ENCODE measurements at regions not wholly inside any gene's neighbourhood (a gene's known extent, or its start where the extent isn't known, plus 50 kb on each side); places are given as distances from the start of the nearest gene placed in this dataset.
"Not testable (repeated sequence)": the region's sequence is repeated elsewhere in the genome, so short reads cannot be mapped to it uniquely, and the experiment has no call there.

DNA sequence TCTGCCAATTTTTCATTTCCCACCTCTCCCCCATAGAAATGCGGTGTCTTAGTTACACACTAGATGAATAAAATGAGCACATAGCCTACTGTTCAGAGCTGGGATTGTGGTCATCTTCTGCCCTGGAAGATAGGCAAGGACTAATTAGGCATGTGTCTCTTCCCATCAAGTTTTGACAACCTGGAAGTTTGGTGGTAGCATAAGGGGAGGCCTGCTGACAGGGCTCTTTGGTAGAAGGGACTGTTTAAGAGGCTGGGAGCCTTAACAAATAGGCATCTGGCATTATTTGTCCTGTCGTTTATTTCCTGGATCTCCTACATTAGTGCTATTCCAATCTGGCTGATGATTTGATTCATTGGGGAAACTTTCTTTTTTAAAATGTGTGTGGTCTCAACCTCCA is 512.3 kb downstream of the ZNF385D start:
- no peak for DNase-seq (ENCODE audit: low spot score)

DNA sequence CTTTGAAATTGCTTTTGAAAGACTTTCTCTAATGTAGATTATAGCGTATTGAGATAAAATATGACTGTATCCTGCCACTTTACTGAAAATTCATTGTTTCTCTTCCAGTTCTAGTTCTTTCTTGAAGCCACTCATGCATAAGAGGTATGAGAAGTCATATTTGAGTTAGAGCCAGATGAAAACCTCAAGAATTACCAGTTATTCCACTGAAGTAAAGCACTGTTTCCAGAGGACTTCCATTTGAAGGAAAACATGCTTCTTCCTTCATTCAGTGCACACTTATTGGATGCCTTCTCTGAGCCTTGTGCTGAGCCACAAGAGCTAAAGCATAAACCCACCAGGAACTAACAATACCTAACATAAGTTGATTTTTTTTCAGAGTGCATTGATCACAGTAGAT is 513.4 kb downstream of the ZNF385D start:
- DNase-seq (ENCODE audit: low spot score), result no peak

DNA sequence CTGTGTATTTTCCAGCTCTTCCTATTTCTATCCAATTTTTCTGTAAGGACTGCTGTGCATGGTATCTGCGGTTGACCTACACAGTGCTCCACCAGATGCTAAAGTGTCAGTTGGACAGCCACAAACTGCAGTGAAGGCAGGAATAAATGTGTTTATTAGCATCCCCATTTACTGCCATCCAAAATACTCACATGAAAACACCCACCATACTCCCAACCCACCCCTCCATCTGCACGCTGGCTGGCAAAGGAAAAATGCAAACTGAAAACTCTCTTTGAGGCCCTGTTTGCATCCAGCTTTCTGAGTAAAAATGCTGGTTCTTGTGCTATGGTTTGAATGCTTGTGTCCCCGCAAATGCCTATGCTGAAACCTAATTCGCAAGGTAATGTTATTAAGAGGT is 515.5 kb downstream of the ZNF385D start:
- no peak for DNase-seq (ENCODE audit: low spot score)

DNA sequence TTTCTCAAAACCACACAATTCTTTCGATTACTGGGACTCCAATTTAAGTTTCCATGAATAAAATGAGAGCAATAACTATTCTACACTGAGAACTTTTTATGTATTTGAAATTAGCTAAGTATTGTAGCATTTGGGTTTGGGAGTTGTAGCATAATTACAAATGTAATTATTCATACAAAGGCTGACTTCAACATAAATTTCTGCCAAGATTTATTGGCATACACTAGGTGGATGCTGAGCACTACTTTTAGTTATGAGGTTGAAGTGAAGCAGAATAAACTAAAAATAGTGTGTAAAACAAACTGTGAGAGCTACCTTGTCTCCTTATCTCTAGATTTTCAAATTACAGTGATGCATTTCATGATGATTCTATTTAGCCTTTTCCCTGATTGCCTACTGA is 516.1 kb downstream of the ZNF385D start:
- no peak for DNase-seq (ENCODE audit: low spot score)

GRCh38 chr3:21229426-21230135 is 521.4 kb downstream of the ZNF385D start:
- DNase-seq (ENCODE audit: low spot score), result no peak

GRCh38 chr3:21226086-21226485 is 524.9 kb downstream of the ZNF385D start:
- no peak for DNase-seq (ENCODE audit: low spot score)

- DNase-seq (ENCODE audit: low spot score), result no peak
Observed at GRCh38 chr3:21220944-21221343, 530.1 kb downstream of the ZNF385D start.

DNA sequence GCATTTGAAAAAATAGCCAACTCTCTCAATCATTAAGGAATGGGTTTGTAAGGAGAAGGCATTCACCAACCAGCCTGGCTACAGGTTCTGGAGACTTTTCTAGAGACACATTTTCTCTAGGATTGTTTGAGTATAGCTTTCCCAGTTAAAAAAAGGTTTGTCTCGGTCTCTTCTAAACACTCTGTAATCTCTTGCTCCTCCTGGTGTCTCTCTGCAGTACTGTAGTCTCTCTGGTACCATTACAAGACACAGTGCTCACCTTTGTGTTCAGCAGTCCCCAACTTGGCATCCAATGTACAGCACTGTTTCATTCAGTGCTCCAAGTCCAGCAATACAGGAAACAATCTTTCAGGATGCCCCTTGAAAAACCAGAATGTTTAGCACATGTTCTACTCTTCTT is 534.4 kb downstream of the ZNF385D start:
- DNase-seq (ENCODE audit: low spot score), result peak; percentile 4

- DNase-seq (ENCODE audit: low spot score), result not testable (repeated sequence)
Observed at GRCh38 chr3:21204122-21204521, 546.9 kb downstream of the ZNF385D start.

DNA sequence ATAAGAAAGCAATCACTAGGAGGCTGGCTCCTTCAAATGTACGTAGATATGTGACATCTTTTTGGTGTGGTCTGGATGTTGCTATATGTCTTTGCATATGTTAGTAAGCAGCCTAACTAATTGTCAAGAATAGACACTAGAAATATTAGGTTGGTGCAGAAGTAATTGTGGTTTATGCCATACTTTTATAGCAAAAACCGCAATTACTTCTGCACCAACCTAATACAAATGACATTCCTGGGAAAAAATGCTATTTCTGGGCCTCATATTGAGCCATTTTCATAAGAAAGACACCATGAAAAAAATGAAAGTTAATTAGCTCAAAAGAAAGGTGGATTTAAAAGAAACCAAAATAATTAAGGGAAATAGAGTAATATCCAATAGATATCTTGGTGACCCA is 555.8 kb downstream of the ZNF385D start:
- no peak for DNase-seq (ENCODE audit: low spot score)

DNA sequence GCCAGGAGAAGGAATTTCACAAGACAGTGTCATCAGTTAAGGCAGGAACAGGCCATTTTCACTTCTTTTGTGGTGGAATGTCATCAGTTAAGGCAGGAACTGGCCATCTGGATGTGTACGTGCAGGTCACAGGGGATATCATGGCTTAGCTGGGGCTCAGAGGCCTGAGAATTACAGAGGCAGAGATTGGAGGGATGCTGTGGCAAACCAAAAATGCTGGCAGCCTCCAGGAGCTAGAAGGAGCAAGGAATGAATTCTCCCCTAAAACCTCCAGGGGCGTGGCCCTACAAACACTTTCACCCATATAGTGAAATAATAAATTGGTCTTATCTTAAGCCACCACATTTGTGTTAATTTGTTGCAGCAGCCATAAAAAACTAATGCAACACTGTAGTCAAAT is 557.0 kb downstream of the ZNF385D start:
- not testable (repeated sequence) for DNase-seq (ENCODE audit: low spot score)

GRCh38 chr3:21188459-21188858 is 562.6 kb downstream of the ZNF385D start:
- DNase-seq (ENCODE audit: low spot score), result no peak

- no peak for DNase-seq (ENCODE audit: low spot score)
Observed at GRCh38 chr3:21185816-21186314, 565.1 kb downstream of the ZNF385D start.

DNA sequence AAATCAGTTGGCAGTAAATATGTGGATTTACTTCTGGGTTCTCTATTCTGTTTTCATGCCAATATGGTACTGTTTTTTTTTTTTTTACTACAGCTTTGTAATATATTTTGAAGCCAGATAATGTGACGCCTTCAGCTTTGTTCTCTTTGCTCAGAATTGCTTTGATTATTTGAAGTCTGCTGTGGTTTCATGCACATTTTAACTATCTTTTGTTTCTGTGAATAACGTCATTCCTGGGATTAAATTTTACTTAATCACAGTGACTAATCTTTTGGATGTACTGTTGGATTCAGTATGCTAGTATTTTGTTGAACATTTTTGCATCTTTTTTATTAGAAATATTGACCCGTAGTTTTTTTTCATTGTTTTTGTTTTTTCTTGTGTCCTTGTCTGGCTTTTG is 576.5 kb downstream of the ZNF385D start:
- DNase-seq (ENCODE audit: low spot score), result no peak

DNA sequence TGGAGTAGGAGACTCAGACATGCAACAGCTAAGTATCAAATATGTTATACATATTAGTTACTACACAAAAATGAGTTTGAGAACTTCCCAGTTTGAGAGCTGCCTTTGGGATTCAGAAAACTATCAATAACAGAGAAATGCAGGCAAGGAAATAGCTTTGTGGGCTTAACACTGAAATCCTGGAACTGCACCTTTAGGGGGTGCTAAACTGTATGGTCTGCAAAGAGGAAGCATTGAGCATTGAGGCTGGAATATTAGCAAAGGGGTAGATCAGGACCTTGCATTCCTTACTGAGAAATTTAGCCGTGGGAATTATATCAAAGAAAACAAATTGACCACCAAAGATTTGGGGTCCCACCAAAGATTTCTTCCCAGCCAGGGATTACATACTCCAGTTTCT is 580.0 kb downstream of the ZNF385D start:
- no peak for DNase-seq (ENCODE audit: low spot score)

DNA sequence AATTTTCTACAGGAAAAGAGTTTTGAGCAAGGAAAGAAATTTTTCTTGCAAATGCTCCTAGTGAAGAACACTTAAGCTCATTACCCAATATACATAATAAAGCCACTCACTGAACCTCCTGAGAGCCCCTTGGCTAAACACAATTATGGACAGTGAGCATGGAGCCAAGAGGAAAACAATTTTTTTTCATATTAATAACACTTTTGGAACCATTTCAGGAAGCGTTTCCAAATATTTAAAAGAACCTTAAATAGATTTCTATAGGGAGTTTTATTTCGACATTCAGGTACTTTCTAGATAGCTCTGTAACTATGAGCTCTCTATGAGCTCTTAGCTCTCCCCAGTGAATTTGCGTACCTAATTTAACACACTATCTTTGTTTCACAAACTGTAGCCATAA is 581.1 kb downstream of the ZNF385D start:
- DNase-seq (ENCODE audit: low spot score), result no peak

DNA sequence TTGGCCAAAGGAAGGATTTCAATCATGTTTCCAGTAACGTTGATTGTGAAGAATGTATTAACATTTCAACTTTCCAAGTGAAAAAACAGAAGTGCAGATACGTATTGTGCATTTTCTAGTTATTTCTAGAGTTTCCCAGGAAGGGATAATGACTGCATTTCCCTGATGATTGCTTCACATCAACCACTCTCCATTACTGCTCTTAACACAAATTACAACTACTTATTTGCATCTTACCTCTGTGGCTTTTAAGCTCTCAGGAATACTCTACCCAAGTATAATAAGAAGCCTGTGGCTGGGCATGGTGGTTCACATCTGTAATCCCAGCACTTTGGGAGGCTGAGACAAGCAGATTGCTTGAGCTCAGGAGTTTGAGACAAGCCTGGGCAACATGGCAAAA is 582.5 kb downstream of the ZNF385D start:
- no peak for DNase-seq (ENCODE audit: low spot score)

DNA sequence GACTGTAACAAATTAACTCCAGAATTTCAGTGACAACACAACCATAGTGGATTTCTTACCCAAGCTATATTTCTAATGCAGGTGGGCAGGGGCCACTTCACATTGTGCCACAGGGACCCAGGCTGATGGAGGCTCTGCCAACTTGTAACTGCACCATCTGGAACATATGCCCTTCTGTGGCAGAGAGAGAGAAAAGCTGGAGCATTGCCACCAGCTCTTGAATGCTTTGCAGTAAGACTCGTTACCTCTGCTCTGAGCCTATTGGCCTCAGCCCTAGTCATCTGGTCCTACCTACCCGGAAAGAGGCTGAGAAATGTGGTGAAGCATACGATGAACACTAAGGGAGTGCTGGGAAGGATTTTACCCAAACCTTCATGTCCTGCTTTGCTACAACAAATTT is 587.1 kb downstream of the ZNF385D start:
- DNase-seq (ENCODE audit: low spot score), result no peak

- no peak for DNase-seq (ENCODE audit: low spot score)
Observed at GRCh38 chr3:21159543-21159906, 591.5 kb downstream of the ZNF385D start.

DNA sequence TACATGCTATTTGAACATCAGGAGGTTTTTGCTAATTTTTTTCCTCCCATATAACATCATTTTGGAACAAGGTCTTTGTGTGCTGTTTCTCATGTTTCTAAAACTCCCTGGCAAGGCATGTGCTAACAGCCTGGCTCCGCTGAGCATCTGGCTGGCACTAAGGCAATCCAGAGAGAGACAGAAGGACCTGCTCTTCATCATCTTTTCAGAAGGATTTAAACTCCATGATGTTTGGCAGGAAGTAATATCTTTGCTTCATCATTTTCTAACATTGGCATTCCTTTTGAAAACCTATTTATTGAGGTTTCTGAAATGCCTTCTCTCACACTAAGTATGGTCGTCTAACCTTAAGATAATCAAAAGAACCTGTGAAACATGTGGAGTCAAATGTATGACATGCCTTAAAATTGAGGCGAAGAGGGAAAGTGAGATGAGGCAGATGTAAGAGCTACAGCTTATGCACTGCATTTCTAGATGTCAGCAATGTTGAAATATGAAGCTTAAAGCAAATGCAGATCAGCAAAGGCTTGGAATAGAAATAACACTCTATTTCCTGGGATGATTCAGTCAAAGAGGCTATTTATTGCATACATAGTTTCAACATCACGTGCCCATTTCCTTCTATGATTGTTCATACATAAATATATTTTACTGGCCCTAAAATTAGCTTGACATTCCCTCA is 592.0 kb downstream of the ZNF385D start:
- DNase-seq (ENCODE audit: low spot score), result peak; percentile 16

- DNase-seq (ENCODE audit: low spot score), result no peak
Observed at GRCh38 chr3:21154911-21155310, 596.1 kb downstream of the ZNF385D start.

DNA sequence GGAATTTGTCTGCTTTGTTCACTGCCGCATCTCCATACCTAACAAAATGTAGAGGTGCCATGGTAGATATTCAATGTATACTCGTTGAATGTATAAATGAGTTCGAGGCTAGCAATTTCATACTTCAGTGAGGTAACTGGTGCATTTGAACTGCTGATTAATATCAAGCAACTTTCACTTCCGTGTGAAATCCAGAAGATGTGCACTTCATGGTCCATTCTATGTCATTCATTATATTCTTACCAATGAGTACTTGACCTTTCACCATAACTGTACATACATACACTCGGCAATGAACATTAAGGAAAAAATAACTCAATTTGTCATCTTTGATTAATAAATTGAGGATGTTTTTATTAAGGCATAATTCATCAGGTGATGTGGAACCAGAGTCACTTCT is 598.5 kb downstream of the ZNF385D start:
- no peak for DNase-seq (ENCODE audit: low spot score)

DNA sequence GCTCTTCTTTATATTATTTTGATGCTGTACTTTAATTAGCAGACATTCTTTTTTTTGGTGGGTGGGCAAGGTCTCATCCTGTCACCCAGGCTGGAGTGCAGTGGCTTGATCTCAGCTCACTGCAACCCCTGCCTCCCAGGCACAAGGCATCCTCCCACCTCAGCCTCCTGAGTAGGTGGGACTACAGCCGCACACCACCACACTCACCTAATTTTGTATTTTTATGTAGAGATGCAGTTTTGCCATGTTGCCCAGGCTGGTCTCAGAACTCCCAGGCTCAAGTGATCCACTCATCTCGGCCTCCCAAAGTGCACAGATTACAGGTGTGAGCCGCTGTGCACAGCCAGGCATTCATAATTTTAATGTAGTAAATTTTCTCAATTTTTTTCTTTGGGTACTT is 608.1 kb downstream of the ZNF385D start:
- DNase-seq (ENCODE audit: low spot score), result no peak

GRCh38 chr3:21142031-21142430 is 609.0 kb downstream of the ZNF385D start:
- DNase-seq (ENCODE audit: low spot score), result no peak

Data from hepatic stellate cell (primary cell).